ENCODE measurements at regions not wholly inside any gene's neighbourhood (a gene's known extent, or its start where the extent isn't known, plus 50 kb on each side); places are given as distances from the start of the nearest gene placed in this dataset.
A peak's percentile ranks its signal among the peaks of the same experiment; 100 is the strongest.

DNA sequence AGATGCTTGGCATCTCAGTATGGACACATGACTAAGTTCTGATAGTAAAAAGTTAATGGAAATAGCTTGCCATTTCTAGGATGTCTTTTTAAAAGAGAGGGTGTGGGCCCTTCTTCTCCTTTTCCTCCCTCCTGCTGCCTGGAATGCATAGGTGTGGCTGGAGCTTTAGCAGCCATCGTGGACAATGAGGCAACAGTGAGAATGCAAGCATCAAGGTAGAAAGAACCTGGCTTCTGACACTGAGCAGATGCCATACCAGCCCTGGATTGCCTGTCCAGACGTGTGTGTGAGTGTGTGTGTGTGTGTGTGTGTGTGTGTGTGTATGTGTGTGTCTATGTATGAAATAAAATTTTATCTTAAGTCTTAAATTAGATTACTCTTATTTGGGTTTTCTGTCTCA is 660.1 kb downstream of the XIRP2 start:
- Mint-ChIP-seq H3K27ac (no peak overlapping the region), H3K27me3 (ENCODE audit: low read depth in 2 of 2) (no peaks in the 10 kb centered on the region), H3K36me3 (no peaks in the 10 kb centered on the region), H3K4me3 (no peak overlapping the region), H3K4me1 (no peaks in the 10 kb centered on the region), H3K9me3 (peaks cover 0 to 3% of the 10 kb centered on the region in 2 donors)
- Histone ChIP-seq H3K27ac (ENCODE audit: low read length) (no peak overlapping the region), H3K36me3 (ENCODE audit: control insufficient read depth, insufficient read depth, low read length) (no peaks in the 10 kb centered on the region), H3K4me1 (ENCODE audit: control insufficient read depth, insufficient read depth, low read length) (no peaks in the 10 kb centered on the region), H3K27me3 (ENCODE audit: control insufficient read depth, insufficient read depth, low read length) (no peaks in the 10 kb centered on the region), H3K9me3 (ENCODE audit: control insufficient read depth, insufficient read depth, low read length) (no peaks in the 10 kb centered on the region), H3K4me3 (ENCODE audit: low read length) (no peak overlapping the region)
- intact Hi-C loops (cut with micrococcal nuclease), result no loop called here
- DNase-seq, result no peak
- 42% methylated on average over 2 of the region's 2 CpGs for WGBS (ENCODE audit: insufficient coverage)
- ATAC-seq, result no peak
- TF ChIP-seq, protein P1, sequence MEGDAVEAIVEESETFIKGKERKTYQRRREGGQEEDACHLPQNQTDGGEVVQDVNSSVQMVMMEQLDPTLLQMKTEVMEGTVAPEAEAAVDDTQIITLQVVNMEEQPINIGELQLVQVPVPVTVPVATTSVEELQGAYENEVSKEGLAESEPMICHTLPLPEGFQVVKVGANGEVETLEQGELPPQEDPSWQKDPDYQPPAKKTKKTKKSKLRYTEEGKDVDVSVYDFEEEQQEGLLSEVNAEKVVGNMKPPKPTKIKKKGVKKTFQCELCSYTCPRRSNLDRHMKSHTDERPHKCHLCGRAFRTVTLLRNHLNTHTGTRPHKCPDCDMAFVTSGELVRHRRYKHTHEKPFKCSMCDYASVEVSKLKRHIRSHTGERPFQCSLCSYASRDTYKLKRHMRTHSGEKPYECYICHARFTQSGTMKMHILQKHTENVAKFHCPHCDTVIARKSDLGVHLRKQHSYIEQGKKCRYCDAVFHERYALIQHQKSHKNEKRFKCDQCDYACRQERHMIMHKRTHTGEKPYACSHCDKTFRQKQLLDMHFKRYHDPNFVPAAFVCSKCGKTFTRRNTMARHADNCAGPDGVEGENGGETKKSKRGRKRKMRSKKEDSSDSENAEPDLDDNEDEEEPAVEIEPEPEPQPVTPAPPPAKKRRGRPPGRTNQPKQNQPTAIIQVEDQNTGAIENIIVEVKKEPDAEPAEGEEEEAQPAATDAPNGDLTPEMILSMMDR (IDR thresholded peaks at IDR 0.05), result no peak

DNA sequence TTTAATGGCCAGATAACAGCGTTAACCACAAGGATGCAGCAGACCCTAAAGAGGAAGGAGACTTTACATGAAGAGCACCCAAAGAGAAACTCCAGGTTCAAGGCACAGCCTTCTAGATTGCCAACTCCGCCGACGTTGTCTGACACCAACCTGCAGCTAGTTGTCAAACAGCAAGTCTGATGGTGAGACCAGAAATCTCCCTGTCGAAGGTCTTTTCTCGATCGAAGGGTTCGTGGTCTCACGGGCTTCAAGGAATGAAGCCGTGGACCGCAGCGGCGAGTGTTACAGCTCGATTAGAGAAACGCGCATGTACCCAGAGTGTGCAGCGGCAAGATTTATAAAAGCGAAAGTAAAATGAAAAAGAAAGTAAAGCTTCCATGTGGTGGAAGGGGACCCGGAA is 656.3 kb downstream of the XIRP2 start:
- no peak overlapping the region for H3K4me3 ChIP-seq (ENCODE audit: low read length)
- TF ChIP-seq, protein P1 (IDR thresholded peaks at IDR 0.05), result no peak
- H3K27me3 Mint-ChIP-seq (ENCODE audit: low read depth in 2 of 2), result no peaks in the 10 kb centered on the region
- no peaks in the 10 kb centered on the region for H3K4me1 ChIP-seq (ENCODE audit: control insufficient read depth, insufficient read depth, low read length)
- intact Hi-C loops (cut with micrococcal nuclease), result no loop called here
- no peaks in the 10 kb centered on the region for H3K4me1 Mint-ChIP-seq
- DNase-seq (peak in 1 of 2 donors; percentile 2), ATAC-seq (no peak)
- 94% methylated on average over 19 of the region's 19 CpGs for WGBS (ENCODE audit: insufficient coverage)
- H3K27me3 ChIP-seq (ENCODE audit: control insufficient read depth, insufficient read depth, low read length), result no peaks in the 10 kb centered on the region
- no peak overlapping the region for H3K4me3 Mint-ChIP-seq
- peaks cover 0 to 3% of the 10 kb centered on the region in 2 donors for H3K9me3 Mint-ChIP-seq
- H3K27ac Mint-ChIP-seq, result no peak overlapping the region
- H3K9me3 ChIP-seq (ENCODE audit: control insufficient read depth, insufficient read depth, low read length), result no peaks in the 10 kb centered on the region
- H3K36me3 Mint-ChIP-seq, result no peaks in the 10 kb centered on the region
- no peaks in the 10 kb centered on the region for H3K36me3 ChIP-seq (ENCODE audit: control insufficient read depth, insufficient read depth, low read length)
- H3K27ac ChIP-seq (ENCODE audit: low read length), result no peak overlapping the region

DNA sequence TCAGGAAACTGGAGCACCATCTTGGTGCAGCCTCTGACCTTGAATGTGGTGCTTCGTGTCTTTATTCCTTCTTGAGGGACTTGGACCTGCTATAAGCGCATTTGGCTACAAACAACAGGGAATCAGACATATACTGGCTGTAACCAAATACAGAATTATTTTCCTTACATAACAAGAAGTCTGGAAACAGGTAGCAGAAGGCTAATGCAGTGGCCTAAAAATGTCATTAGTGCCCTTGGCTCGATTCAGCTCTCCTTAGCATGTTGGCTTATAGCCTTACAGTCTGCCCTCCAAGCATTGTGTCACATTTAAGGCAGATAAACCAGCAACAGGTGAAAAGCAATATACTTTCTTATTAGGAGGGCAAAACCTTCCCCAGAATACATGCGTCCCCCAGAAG is 655.4 kb downstream of the XIRP2 start:
- Histone ChIP-seq H3K27me3 (ENCODE audit: control insufficient read depth, insufficient read depth, low read length) (no peaks in the 10 kb centered on the region), H3K4me3 (ENCODE audit: low read length) (no peak overlapping the region), H3K27ac (ENCODE audit: low read length) (no peak overlapping the region), H3K9me3 (ENCODE audit: control insufficient read depth, insufficient read depth, low read length) (no peaks in the 10 kb centered on the region), H3K4me1 (ENCODE audit: control insufficient read depth, insufficient read depth, low read length) (no peaks in the 10 kb centered on the region), H3K36me3 (ENCODE audit: control insufficient read depth, insufficient read depth, low read length) (no peaks in the 10 kb centered on the region)
- H3K4me1 Mint-ChIP-seq, result no peaks in the 10 kb centered on the region
- WGBS (ENCODE audit: insufficient coverage), result 87% methylated on average over 4 of the region's 4 CpGs
- no peaks in the 10 kb centered on the region for H3K36me3 Mint-ChIP-seq
- no peak overlapping the region for H3K27ac Mint-ChIP-seq
- H3K27me3 Mint-ChIP-seq (ENCODE audit: low read depth in 2 of 2), result no peaks in the 10 kb centered on the region
- ATAC-seq (no peak), DNase-seq (no peak)
- intact Hi-C loops (cut with micrococcal nuclease), result no loop called here
- TF ChIP-seq, protein P1 (IDR thresholded peaks at IDR 0.05), result no peak
- H3K9me3 Mint-ChIP-seq, result peaks cover 0 to 3% of the 10 kb centered on the region in 2 donors
- no peak overlapping the region for H3K4me3 Mint-ChIP-seq

DNA sequence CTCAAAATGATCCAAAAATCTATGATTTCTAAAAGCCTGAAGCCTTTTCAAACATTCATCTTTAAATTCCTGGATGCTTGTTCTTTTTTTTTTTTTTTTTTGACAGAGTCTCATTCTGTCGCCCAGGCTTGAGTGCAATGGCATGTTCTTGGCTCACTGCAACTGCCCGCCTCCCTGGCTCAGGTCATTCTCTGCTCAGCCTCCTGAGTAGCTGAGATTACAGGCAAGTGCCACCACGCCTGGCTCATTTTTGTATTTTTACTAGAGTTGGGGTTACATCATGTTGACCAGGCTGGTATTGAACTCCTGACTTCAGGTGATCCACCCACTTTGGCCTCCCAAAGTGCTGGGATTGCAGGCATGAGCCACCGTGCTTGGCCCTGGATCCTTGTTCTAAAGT is 649.5 kb downstream of the XIRP2 start:
- intact Hi-C loops (cut with micrococcal nuclease), result no loop called here
- Histone ChIP-seq H3K4me1 (ENCODE audit: control insufficient read depth, insufficient read depth, low read length) (no peaks in the 10 kb centered on the region), H3K36me3 (ENCODE audit: control insufficient read depth, insufficient read depth, low read length) (no peaks in the 10 kb centered on the region), H3K4me3 (ENCODE audit: low read length) (no peak overlapping the region), H3K27me3 (ENCODE audit: control insufficient read depth, insufficient read depth, low read length) (no peaks in the 10 kb centered on the region), H3K9me3 (ENCODE audit: control insufficient read depth, insufficient read depth, low read length) (no peaks in the 10 kb centered on the region), H3K27ac (ENCODE audit: low read length) (no peak overlapping the region)
- TF ChIP-seq, protein P1 (IDR thresholded peaks at IDR 0.05), result no peak
- Mint-ChIP-seq H3K4me1 (no peaks in the 10 kb centered on the region), H3K36me3 (no peaks in the 10 kb centered on the region), H3K27me3 (ENCODE audit: low read depth in 2 of 2) (no peaks in the 10 kb centered on the region), H3K4me3 (no peak overlapping the region), H3K9me3 (peaks cover 2 to 3% of the 10 kb centered on the region in 2 donors), H3K27ac (no peak overlapping the region)
- DNase-seq (no peak), ATAC-seq (no peak)
- WGBS (ENCODE audit: insufficient coverage), result 93% methylated on average over 4 of the region's 4 CpGs
